AG04450 (cell line): ENCODE measurements at regions not wholly inside any gene's neighbourhood (a gene's known extent, or its start where the extent isn't known, plus 50 kb on each side); places are given as distances from the start of the nearest gene placed in this dataset. TPM values are rescaled to one million over a fixed set of nuclear protein-coding genes. Genes with fewer than 3 reads are reported as not detected.
A peak's percentile ranks its signal among the peaks of the same experiment; 100 is the strongest.

Source experiments
- CTCF ChIA-PET: fragments of 300-600, 350-600 bp; formaldehyde crosslinking; extraction: SDS; loops from one replicate; lab custom pipeline; 2022; ENCODE audit warnings: antibody characterized with exemption, inconsistent platforms; lab: Charles Lee
- POLR2A ChIA-PET: fragments of 350-600 bp; formaldehyde crosslinking; extraction: SDS; loops from one replicate; lab custom pipeline; 2021; ENCODE audit warnings: antibody characterized with exemption, inconsistent platforms; lab: Yijun Ruan, JAX
- DNase-seq: peaks from one replicate; pipeline ENCODE4 v3.0.0-alpha.2; 2011; ENCODE audit warnings: low read depth, low spot score
- H3K27ac ChIP-seq: one replicate; pipeline ENCODE4 v1.5.1; 2012; ENCODE audit warnings: low read depth, low read length, control low read depth
- H3K27me3 ChIP-seq: one replicate; pipeline ENCODE4 v1.6.0; 2012; ENCODE audit warnings: low read length; ENCODE audit not compliant: control insufficient read depth, insufficient read depth
- H3K4me3 ChIP-seq: 2 replicates; pipeline ENCODE4 v1.5.1; 2011; ENCODE audit warnings: mild to moderate bottlenecking, low read depth, low read length, control low read depth
- H3K9me3 ChIP-seq: 2 replicates; pipeline ENCODE4 v1.5.1; 2012; ENCODE audit warnings: low read length; ENCODE audit not compliant: control insufficient read depth, insufficient read depth
- small RNA-seq: library from RNA; depleted of rRNA; stranded (forward); fragments of <200 nt; gene quantifications from one replicate; pipeline ENCODE3, GENCODE V24; 2012; ENCODE audit warnings: low read depth; ENCODE audit not compliant: insufficient read length
- TF ChIP-seq, protein P1 (sequence below): IDR thresholded peaks from 2 replicates; pipeline ENCODE4 v1.5.1; 2011; ENCODE audit warnings: low read depth, low read length, control low read depth, inconsistent platforms

DNA sequence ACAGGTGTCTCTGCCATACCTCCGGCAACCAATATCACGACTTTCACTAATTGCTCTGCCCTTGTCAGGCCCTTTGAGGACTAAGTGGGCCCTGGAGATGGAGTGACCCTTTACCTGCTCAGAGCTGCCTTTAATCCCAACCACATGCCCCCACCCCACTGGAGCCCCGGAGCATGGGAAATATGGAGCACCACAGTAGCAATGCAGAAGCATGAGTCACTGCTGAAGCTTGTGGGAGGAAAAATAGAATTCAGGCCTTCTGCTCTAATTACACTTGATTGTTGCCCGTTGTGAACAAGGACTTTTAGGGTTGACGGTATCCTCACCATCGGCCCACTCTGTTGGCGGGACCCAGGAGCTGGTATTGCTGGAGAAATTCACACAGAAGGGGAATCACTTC lies 52.5 kb upstream of the FRMD4A start:
- H3K4me3 ChIP-seq, result no peak overlapping the region
- H3K9me3 ChIP-seq, result no peaks in the 10 kb centered on the region
- TF ChIP-seq, protein P1, sequence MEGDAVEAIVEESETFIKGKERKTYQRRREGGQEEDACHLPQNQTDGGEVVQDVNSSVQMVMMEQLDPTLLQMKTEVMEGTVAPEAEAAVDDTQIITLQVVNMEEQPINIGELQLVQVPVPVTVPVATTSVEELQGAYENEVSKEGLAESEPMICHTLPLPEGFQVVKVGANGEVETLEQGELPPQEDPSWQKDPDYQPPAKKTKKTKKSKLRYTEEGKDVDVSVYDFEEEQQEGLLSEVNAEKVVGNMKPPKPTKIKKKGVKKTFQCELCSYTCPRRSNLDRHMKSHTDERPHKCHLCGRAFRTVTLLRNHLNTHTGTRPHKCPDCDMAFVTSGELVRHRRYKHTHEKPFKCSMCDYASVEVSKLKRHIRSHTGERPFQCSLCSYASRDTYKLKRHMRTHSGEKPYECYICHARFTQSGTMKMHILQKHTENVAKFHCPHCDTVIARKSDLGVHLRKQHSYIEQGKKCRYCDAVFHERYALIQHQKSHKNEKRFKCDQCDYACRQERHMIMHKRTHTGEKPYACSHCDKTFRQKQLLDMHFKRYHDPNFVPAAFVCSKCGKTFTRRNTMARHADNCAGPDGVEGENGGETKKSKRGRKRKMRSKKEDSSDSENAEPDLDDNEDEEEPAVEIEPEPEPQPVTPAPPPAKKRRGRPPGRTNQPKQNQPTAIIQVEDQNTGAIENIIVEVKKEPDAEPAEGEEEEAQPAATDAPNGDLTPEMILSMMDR, result no peak
- POLR2A ChIA-PET, result no interaction called here
- CTCF ChIA-PET, result interaction anchor here (0.6 to 1.3 kb wide), 4 partner anchors 13 to 187 kb away, joined by 3 to 6 read pairs (median 3); no protein-coding TSS in a partner anchor
- no peak overlapping the region for H3K27ac ChIP-seq
- no peak for DNase-seq
- no peaks in the 10 kb centered on the region for H3K27me3 ChIP-seq

DNA sequence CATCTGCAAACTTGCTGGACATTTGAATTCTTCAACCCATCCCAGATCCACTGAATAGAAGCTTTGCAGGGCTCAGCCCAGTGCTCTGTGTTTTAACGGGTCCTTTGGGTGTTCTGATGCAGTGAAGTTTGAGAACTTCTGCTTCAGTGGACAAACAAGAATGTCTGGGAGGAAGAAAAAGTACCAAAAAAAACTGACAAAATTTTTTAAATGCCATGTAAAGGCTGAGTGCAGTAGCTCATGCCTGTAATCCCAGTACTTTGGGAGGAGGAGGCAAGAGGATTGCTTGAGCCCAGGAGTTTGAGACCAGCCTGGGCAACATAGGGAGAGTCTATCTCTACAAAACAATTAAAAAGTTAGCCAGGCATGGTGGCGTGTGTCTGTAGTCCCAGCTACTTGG lies 51.8 kb upstream of the FRMD4A start:
- Histone ChIP-seq H3K9me3 (no peaks in the 10 kb centered on the region), H3K27me3 (no peaks in the 10 kb centered on the region), H3K27ac (no peak overlapping the region), H3K4me3 (no peak overlapping the region)
- ChIA-PET CTCF (interaction anchor here (1.1 to 1.3 kb wide), 2 partner anchors 10 to 13 kb away, joined by 4 to 6 read pairs; no protein-coding TSS in a partner anchor), POLR2A (no interaction called here)
- no peak for DNase-seq
- TF ChIP-seq, protein P1, result no peak

DNA sequence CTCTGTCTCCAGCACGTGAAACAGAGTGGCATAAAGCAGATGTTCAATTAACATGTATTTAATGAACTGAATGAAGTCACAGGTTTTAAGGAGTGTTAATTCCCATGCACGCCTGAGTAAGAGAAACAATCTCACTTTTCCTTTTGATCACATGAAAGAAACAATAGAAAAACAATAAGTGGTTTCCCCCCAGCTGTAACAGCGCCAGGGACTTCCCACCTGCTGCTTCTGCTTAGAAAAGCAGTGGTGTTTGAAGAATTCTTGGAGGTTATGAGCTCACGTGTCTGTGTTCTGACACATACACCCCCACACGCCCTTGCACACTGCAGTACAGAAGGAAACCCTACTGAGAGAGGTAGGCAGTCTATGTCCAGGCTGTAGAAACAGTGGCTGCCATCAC lies 51.3 kb upstream of the FRMD4A start:
- Histone ChIP-seq H3K27me3 (no peaks in the 10 kb centered on the region), H3K27ac (no peak overlapping the region), H3K9me3 (no peaks in the 10 kb centered on the region), H3K4me3 (no peak overlapping the region)
- ChIA-PET CTCF (interaction anchor here (1.1 to 1.3 kb wide), 2 partner anchors 9 to 14 kb away, joined by 4 to 6 read pairs; no protein-coding TSS in a partner anchor), POLR2A (no interaction called here)
- TF ChIP-seq, protein P1, result no peak
- peak; percentile 16 for DNase-seq

DNA sequence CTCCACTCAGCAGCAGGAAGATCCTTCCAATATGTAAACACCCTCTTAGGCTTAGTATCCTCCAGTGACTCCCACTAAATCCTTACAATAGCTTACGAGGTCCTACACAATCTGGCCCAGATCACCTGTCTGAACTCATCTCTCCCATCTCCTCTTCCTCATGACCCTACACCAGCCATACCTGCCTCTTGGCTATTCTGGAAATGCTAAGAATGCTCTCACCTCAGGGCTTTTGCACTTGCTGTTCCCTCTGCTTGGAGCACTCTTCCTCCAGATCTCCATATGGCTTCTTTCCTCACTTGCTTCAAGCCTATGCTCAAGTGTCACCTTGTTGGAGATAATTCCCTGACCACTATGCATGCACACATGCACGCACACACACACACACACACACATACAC lies 50.8 kb upstream of the FRMD4A start:
- no peaks in the 10 kb centered on the region for H3K9me3 ChIP-seq
- H3K4me3 ChIP-seq, result no peak overlapping the region
- DNase-seq, result no peak
- no peaks in the 10 kb centered on the region for H3K27me3 ChIP-seq
- H3K27ac ChIP-seq, result no peak overlapping the region
- TF ChIP-seq, protein P1, result no peak
- ChIA-PET CTCF (no interaction called here), POLR2A (no interaction called here)

DNA sequence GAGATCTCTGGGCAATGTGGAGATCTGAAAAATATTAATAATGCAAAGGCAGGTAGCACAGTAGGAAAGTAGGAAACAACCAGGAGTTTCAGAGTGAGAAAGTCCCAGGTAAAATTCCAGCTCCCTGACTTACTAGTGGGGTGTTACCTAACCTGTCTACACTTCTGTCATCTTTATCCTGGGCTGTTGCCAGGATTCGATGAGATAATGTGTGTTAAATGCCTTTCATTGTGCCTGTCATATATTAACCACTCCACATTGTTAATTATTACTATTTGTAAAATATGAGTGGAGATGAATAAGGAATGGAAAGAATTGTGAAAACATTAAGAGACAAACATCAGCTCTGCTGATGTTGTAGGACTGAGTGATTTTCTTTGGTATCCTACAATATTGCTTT lies 50.0 kb upstream of the FRMD4A start:
- TF ChIP-seq, protein P1, result no peak
- ChIA-PET POLR2A (no interaction called here), CTCF (interaction anchor here (0.7 kb wide), 1 partner anchor 23 kb away, joined by 4 read pairs; no protein-coding TSS in a partner anchor)

More for the DNA sequence above, 50.0 kb upstream of the FRMD4A start:
- no peaks in the 10 kb centered on the region for H3K9me3 ChIP-seq
- H3K27ac ChIP-seq, result no peak overlapping the region
- DNase-seq, result no peak
- H3K27me3 ChIP-seq, result peaks cover 3% of the 10 kb centered on the region
- H3K4me3 ChIP-seq, result no peak overlapping the region

Small RNAs in the stretch of these regions (small RNA-seq; reads per million reads assigned to genes)
- gene MIR1265, result not detected
- gene MIR4293, result not detected
